ENCODE measurements at regions not wholly inside any gene's neighbourhood (a gene's known extent, or its start where the extent isn't known, plus 50 kb on each side); places are given as distances from the start of the nearest gene placed in this dataset.
"Not testable (repeated sequence)": the region's sequence is repeated elsewhere in the genome, so short reads cannot be mapped to it uniquely, and the experiment has no call there.

- no peak for DNase-seq
Observed at GRCh38 chr2:236981701-236982485, 103.8 kb upstream of the COPS8 start.

- no peak for DNase-seq
Observed at GRCh38 chr2:236982693-236983455, 102.8 kb upstream of the COPS8 start.

GRCh38 chr2:236984046-236984445 is 101.6 kb upstream of the COPS8 start:
- DNase-seq, result no peak

- DNase-seq, result no peak
Observed at GRCh38 chr2:236985761-236986339, 99.8 kb upstream of the COPS8 start.

- DNase-seq, result no peak
Observed at GRCh38 chr2:236986524-236987330, 99.0 kb upstream of the COPS8 start.

GRCh38 chr2:236988216-236988615 is 97.5 kb upstream of the COPS8 start:
- no peak for DNase-seq

- no peak for DNase-seq
Observed at GRCh38 chr2:236988690-236989624, 96.7 kb upstream of the COPS8 start.

GRCh38 chr2:236990552-236990951 is 95.1 kb upstream of the COPS8 start:
- DNase-seq, result no peak

GRCh38 chr2:236991874-236992273 is 93.8 kb upstream of the COPS8 start:
- DNase-seq, result no peak

- no peak for DNase-seq
Observed at GRCh38 chr2:236993286-236993685, 92.4 kb upstream of the COPS8 start.

GRCh38 chr2:236994361-236994760 is 91.3 kb upstream of the COPS8 start:
- DNase-seq, result no peak

- no peak for DNase-seq
Observed at GRCh38 chr2:236997069-236997715, 88.5 kb upstream of the COPS8 start.

GRCh38 chr2:236998236-236998635 is 87.5 kb upstream of the COPS8 start:
- no peak for DNase-seq

GRCh38 chr2:236998758-236999157 is 86.9 kb upstream of the COPS8 start:
- DNase-seq, result no peak

- DNase-seq, result no peak
Observed at GRCh38 chr2:237000481-237000880, 85.2 kb upstream of the COPS8 start.

GRCh38 chr2:237005341-237005740 is 80.3 kb upstream of the COPS8 start:
- not testable (repeated sequence) for DNase-seq

- no peak for DNase-seq
Observed at GRCh38 chr2:237011206-237011795, 74.4 kb upstream of the COPS8 start.

GRCh38 chr2:237012004-237012403 is 73.7 kb upstream of the COPS8 start:
- no peak for DNase-seq

GRCh38 chr2:237012577-237013267 is 73.0 kb upstream of the COPS8 start:
- no peak for DNase-seq
